ENCODE measurements at regions not wholly inside any gene's neighbourhood (a gene's known extent, or its start where the extent isn't known, plus 50 kb on each side); places are given as distances from the start of the nearest gene placed in this dataset.

DNA sequence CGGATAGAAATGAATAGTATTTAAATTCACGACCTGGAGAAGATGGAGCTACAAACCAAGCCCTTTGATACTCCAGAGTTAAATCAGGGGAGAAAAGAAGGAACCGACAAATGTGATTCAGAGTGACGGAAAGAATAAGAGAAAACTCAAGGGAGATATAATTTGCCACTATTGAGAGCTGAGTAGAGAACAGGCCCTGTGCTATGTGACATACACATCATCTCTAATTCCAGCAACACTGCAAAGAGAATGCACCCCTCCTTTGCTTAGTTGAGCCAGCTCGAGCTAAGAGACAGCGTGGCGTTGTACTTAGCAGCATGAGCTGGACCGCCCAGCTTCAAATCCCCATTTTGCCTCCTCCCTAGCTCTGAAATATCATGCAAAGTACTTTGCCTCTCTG lies 266.4 kb upstream of the TENM3 start:
- no peak overlapping the region for H3K27ac ChIP-seq
- no peak for DNase-seq
- WGBS, 5 donors, result 81 to 87% (median 86%) methylated on average over 8 of the region's 8 CpGs
- no peaks in the 10 kb centered on the region for H3K36me3 ChIP-seq
- H3K9me3 ChIP-seq, result peaks cover 0 to 9% (median 5%) of the 10 kb centered on the region in 8 donors
- H3K27me3 ChIP-seq (replicated peaks in 1 of 7), result no peaks in the 10 kb centered on the region
- no peaks in the 10 kb centered on the region for H3K4me1 ChIP-seq
- TF ChIP-seq POLR2AphosphoS5 (IDR thresholded peaks at IDR 0.05), result no peak
- no peak for TF ChIP-seq POLR2A (IDR thresholded peaks at IDR 0.05)
- no peak overlapping the region for H3K4me3 ChIP-seq
- intact Hi-C loops (cut with DNase I; ENCODE audit: low total_unique reads), result no loop called here

DNA sequence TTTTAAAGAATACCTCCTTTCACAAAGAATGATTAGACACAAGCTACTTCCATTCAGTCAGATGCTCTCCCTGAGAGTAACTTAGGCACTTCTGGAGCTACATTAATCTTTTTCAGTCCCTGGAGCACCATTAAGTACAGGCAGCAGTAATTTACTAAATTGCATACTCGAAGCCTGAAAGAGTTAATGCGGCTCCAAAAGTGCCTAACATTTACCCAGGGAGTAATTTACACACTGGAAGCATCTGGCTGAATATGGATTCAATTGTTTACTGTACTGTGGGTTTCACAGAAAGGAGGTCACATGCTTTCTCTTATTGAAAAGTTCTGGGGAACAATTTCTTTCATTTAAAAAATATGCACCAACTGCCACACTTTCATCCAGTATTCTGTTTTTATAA lies 260.8 kb upstream of the TENM3 start:
- Histone ChIP-seq H3K4me1 (no peaks in the 10 kb centered on the region), H3K27ac (no peak overlapping the region), H3K27me3 (replicated peaks in 1 of 7) (no peaks in the 10 kb centered on the region), H3K9me3 (no peaks in the 10 kb centered on the region), H3K36me3 (no peaks in the 10 kb centered on the region), H3K4me3 (no peak overlapping the region)
- 72 to 75% (median 73%) methylated on average over 2 of the region's 2 CpGs for WGBS, 5 donors
- TF ChIP-seq, protein P1, sequence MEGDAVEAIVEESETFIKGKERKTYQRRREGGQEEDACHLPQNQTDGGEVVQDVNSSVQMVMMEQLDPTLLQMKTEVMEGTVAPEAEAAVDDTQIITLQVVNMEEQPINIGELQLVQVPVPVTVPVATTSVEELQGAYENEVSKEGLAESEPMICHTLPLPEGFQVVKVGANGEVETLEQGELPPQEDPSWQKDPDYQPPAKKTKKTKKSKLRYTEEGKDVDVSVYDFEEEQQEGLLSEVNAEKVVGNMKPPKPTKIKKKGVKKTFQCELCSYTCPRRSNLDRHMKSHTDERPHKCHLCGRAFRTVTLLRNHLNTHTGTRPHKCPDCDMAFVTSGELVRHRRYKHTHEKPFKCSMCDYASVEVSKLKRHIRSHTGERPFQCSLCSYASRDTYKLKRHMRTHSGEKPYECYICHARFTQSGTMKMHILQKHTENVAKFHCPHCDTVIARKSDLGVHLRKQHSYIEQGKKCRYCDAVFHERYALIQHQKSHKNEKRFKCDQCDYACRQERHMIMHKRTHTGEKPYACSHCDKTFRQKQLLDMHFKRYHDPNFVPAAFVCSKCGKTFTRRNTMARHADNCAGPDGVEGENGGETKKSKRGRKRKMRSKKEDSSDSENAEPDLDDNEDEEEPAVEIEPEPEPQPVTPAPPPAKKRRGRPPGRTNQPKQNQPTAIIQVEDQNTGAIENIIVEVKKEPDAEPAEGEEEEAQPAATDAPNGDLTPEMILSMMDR (IDR thresholded peaks at IDR 0.05 in 8 of 11, conservative IDR thresholded peaks at IDR 0.05 in 3 of 11), result no peak
- TF ChIP-seq POLR2A (IDR thresholded peaks at IDR 0.05) (no peak), POLR2AphosphoS5 (IDR thresholded peaks at IDR 0.05) (no peak)
- intact Hi-C loops (cut with DNase I; ENCODE audit: low total_unique reads), result no loop called here
- DNase-seq, result no peak

DNA sequence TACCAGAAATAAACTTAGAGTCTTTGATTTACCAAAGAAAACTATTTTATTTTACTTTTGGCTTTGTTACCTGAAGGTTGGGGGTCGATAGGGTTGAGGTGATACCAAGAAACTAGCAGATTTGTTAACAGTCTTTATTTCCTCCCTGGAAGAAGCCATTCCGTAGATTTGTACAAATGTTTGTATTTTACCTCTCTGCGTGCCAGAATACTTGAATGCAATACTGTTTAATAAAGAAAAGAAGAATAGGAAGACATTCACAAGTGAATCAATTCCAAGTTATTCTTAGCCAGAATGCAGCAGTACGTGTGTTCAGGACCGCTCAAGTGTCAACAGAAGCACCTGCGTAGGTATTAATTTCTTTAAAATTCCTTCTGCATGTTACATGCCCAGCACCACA lies 260.3 kb upstream of the TENM3 start:
- Histone ChIP-seq H3K27me3 (replicated peaks in 1 of 7) (no peaks in the 10 kb centered on the region), H3K4me1 (no peaks in the 10 kb centered on the region), H3K4me3 (no peak overlapping the region), H3K27ac (no peak overlapping the region), H3K9me3 (no peaks in the 10 kb centered on the region), H3K36me3 (no peaks in the 10 kb centered on the region)
- no peak for DNase-seq
- 77 to 86% (median 81%) methylated on average over 6 of the region's 6 CpGs for WGBS, 5 donors
- TF ChIP-seq POLR2AphosphoS5 (IDR thresholded peaks at IDR 0.05), result no peak
- TF ChIP-seq, protein P1 (IDR thresholded peaks at IDR 0.05 in 8 of 11, conservative IDR thresholded peaks at IDR 0.05 in 3 of 11), result no peak
- no peak for TF ChIP-seq POLR2A (IDR thresholded peaks at IDR 0.05)
- intact Hi-C loops (cut with DNase I; ENCODE audit: low total_unique reads), result no loop called here

DNA sequence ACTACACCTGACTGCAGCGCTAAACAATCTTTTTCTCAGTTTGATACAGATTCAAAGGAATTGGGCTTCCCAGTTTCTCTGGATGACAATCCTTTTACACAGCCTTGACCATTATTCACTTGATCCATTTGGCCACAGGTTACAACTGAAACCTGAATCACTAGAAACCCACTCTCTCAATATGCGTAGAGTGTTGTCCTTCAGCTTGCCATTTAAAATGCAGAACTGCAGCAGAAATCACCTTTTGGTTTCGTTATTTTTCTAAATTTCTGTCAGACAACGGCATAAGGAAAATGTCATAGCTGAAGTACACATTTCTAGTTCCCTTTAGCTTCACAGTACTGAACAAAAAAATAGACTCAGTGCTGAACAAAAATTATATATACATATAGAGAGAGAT lies 255.8 kb upstream of the TENM3 start:
- Histone ChIP-seq H3K9me3 (no peaks in the 10 kb centered on the region), H3K4me1 (no peaks in the 10 kb centered on the region), H3K36me3 (no peaks in the 10 kb centered on the region), H3K27me3 (replicated peaks in 1 of 7) (no peaks in the 10 kb centered on the region), H3K27ac (no peak overlapping the region), H3K4me3 (no peak overlapping the region)
- WGBS, 5 donors, result 80 to 89% (median 84%) methylated on average over 4 of the region's 4 CpGs
- TF ChIP-seq, protein P1 (IDR thresholded peaks at IDR 0.05 in 8 of 11, conservative IDR thresholded peaks at IDR 0.05 in 3 of 11), result no peak
- TF ChIP-seq POLR2AphosphoS5 (IDR thresholded peaks at IDR 0.05) (no peak), POLR2A (IDR thresholded peaks at IDR 0.05) (no peak)
- intact Hi-C loops (cut with DNase I; ENCODE audit: low total_unique reads), result no loop called here
- no peak for DNase-seq

DNA sequence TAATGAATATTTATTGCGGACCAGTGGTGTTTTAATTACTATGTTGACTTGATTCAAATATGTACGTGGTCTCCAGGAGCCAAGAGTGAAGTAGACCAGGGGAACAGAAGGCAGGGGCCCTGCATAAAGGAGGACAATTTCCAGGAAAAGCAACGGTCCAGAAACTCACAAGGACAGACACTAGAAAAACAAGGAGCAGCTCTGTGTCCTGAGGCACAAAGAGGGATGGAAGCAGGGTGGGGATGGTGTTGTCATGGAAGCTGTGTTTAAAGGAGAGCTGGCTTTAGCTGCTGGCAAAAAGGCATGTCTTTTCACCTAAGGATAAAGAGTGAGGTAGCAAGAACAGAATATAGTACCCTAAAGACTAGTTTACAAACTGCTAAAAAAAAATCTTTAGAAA lies 254.1 kb upstream of the TENM3 start:
- no peaks in the 10 kb centered on the region for H3K27me3 ChIP-seq (replicated peaks in 1 of 7)
- H3K27ac ChIP-seq, result no peak overlapping the region
- H3K36me3 ChIP-seq, result no peaks in the 10 kb centered on the region
- TF ChIP-seq, protein P1 (IDR thresholded peaks at IDR 0.05 in 8 of 11, conservative IDR thresholded peaks at IDR 0.05 in 3 of 11), result no peak
- TF ChIP-seq POLR2A (IDR thresholded peaks at IDR 0.05) (no peak), POLR2AphosphoS5 (IDR thresholded peaks at IDR 0.05) (no peak)
- H3K9me3 ChIP-seq, result no peaks in the 10 kb centered on the region
- DNase-seq, result no peak
- no peak overlapping the region for H3K4me3 ChIP-seq
- no peaks in the 10 kb centered on the region for H3K4me1 ChIP-seq
- intact Hi-C loops (cut with DNase I; ENCODE audit: low total_unique reads), result no loop called here
- 41 to 72% (median 61%) methylated on average over 3 of the region's 3 CpGs for WGBS, 5 donors
